ENCODE measurements at regions not wholly inside any gene's neighbourhood (a gene's known extent, or its start where the extent isn't known, plus 50 kb on each side); places are given as distances from the start of the nearest gene placed in this dataset.

DNA sequence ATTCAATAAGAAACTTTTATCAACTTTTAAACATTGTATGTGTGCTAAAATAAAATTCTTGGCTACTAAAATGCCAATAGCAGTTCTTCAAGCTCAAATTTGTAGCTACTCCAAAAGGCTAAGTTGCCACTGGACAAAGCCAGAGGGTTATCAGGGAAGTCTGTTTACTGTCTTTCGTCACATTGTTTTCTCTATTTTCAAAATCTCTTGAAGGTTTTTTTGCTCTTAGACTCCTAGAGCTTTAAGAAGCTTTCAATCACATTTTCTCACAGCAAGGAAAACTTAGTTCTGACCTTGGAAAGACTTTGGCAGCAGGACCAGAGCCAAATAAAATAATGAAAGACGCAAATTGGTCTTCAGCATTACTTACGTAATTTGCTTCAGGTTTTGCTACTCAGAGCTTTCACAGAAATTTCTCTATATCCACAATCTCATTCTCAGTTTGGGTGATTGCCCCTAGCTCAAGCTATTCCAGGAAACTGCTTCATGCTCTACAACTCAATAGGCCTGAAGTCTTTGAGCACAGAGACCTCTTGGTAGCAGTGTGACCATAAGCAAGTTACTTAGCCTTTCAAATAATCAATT lies 257.7 kb downstream of the GABRG2 start:
- DNase-seq, result no peak

DNA sequence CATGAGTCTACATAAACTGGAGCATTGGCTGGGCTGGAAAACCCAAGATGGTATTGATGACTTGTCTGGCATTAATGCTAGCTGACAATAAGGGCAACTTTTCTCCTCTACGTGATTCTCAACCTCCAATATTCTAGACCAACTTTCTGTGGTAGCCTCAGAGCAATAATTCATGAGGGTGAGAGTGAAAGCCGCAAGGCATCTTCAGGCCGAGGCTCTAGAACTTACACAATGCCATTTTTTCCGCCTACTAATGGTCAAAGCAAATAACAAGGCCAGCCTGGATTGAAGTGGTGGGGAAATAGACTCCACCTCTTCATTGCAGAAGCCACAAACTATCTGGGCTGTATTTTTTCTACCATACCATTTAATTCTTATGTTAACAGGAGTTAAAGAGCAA lies 267.4 kb downstream of the GABRG2 start:
- no peak for DNase-seq

GRCh38 chr5:162360373-162360931 lies 292.9 kb downstream of the GABRG2 start:
- DNase-seq, result no peak

- DNase-seq, result no peak
These were observed 304.7 kb downstream of the GABRG2 start for GRCh38 chr5:162372256-162372655.

- no peak for DNase-seq
These were observed 310.3 kb downstream of the GABRG2 start for GRCh38 chr5:162377895-162378294.

- DNase-seq, result no peak
These were observed 315.3 kb downstream of the GABRG2 start for GRCh38 chr5:162382839-162383238.

- no peak for DNase-seq
These were observed 316.7 kb downstream of the GABRG2 start for GRCh38 chr5:162384225-162384624.

- no peak for DNase-seq
These were observed 324.3 kb downstream of the GABRG2 start for GRCh38 chr5:162391833-162392232.

DNA sequence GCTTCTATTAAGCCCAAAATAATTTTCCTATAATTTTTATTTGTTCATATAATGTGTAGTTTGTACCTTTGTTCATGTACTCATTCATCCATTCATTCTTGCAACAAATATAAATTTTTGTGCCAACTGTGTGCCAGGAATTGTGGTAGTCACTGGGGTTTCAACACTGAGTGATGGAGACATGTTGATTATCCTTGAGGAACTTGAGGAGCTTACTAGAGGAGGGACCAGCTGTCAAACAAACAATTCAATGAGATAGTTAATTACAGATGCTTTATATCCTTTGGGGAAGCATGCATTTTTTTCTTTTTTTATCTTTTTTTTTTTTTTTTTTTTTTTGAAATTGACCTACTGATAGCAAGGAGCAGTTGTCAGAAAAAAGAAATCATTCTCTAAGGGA lies 324.8 kb downstream of the GABRG2 start:
- no peak for DNase-seq

DNA sequence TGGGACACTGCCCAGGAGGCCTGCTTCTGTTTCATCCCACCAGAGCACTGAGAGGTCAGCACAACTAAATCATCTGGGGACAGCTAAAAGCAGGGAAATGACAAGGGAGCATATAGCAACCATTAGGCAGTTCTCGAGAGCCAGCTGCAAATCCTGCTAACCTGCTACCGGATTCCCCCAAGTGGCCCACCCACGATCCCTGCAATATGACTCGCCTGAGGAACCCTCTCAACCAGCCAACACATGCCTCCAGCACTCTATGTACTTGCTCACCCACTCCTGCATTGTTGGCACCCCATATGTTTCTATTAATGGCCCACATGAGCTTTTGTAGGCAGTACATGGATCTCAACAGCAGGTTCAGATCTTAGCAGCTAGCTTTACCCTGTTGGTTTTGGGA lies 326.0 kb downstream of the GABRG2 start:
- DNase-seq, result no peak

DNA sequence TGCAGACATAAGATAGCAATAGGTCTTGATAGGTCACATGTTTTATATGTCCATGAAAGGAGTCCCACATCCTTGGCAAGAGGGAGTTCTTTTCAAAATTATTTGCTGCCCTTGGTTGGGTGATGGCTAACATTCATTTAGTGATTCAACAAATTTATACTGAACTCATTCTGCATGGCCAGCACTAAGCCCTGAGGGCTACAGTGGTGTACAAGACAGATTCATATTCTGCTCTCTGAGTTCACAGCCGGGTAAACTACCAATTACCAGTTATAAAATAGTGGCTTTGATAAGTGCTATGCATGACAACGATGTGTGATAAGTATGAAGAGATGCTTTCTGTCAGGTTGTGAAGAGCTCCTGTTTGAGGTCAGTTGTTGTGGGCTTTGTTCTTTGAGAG lies 340.0 kb downstream of the GABRG2 start:
- DNase-seq, result no peak

DNA sequence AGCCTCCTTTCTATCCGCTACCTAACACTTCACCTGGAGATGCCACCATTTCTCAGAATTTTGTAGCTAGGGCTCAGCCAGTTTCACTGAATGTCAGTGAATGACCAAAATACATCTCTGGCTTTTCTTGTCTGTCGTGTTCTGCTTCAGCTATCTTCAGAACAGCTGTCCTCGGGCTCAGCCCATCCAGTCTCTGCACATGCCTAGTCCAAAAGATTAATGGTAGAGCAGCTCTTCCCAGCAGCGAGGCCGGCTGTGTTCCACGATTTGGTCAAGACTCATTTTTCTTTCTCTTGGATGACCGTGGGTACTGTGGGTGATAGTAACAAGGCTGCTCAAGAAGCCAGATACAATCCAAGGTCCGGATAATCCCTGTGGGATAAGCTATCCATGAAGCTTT lies 342.8 kb downstream of the GABRG2 start:
- no peak for DNase-seq

DNA sequence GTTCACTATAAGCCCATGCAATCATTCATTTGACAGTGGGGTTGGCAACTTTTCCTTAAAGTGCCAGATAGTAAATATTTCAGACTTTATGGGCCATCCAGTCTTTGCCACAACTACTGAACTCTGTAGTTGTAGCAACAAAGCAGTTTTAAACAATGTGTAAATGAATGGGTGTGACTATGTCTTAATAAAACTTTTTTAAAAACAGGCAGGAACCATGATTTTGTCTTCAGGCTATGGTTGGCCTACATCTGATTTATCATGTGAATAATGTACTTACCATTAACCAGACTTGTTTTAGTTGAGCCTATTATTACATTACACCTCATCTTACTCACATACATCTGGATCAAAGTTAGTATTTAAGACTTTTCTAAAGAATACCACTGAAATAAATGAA lies 361.6 kb downstream of the GABRG2 start:
- no peak for DNase-seq

DNA sequence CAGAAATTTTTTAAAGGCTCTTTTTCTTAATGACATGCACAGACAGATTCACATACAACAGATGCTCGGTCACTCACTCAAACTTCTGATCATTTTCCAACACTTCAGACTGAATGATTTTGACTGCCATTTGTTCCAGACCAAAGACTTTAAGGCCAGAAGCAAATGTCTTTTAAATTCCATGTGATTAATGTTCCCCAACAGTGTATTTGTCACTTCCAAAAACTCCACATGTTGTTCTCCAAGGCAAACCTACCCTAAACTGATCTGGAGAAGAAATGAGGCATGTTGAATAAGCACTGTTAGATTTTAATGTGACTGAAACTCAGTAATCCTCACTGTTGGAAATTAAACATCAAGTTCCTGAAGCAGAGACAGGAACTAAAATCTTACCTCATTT lies 366.7 kb downstream of the GABRG2 start:
- DNase-seq, result no peak

GRCh38 chr5:162436055-162436454 lies 368.5 kb downstream of the GABRG2 start:
- no peak for DNase-seq

GRCh38 chr5:162444129-162444762 lies 376.7 kb downstream of the GABRG2 start:
- no peak for DNase-seq

DNA sequence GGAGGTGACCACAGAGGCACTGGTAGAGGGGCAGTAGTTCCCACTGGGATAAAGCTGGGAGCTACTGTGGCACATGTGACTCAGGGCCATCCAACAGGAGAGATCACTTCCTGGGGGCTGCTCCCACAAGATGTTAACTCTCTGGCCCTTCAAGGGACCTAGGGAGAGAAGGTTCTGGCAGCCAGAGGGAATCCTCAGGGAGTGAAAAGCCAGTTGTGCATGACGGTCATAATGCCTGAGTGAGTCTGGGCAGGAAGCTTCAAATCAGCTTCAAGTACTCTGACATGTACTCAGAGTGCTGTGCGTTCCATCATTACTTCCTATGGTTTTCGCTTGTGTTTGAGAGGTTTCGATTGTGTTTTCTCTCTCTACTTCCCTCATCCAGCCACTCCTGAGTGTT lies 388.5 kb downstream of the GABRG2 start:
- DNase-seq, result no peak

DNA sequence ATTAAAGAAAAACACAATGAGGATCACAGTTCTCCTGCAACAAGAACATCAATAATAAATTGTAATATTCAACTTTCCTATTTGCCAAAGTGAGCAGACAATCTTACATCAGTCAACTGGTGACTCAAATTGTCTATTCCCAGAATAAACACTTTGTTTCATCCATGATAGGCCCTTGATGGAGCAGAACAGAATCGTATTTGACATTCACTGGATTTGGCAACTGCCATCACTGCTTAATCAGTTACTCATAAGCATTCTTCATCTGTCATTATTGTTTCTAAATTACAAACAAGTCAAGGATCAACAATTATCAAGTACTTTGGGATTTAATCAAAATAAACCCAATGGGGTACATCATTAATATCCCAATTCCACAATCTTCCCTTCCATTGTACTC lies 398.4 kb downstream of the GABRG2 start:
- DNase-seq, result no peak

DNA sequence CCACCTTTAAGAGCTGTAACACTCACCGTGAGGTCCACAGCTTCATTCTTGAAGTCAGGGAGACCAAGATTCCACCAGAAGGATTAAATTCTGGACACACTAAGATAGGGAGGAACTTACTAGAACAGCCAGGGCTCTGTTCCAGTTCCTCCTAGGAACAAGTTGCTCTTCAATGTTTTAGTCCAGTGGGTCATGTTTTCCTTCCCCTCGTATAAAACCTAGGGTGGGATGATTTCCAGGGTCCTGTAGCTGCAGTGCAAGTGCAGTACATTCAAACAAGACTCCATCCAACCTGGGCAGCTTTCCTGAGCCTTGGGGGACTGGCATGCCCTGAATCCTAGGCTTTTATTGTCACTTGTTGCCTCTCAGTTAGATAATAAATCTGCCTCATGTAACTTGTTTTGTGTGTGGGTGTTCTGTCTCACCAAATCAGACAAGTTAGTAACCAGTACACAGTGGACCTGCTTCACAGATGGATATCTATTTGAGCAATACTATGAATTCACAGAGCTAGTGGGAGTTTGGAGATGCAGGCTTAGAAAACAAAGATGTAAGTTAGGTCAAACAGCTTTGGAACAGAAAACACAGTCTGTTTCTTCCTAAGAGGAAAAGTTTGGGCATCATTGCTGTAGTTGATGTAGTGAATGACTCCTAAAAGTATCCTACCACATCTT lies 405.6 kb downstream of the GABRG2 start:
- DNase-seq, result no peak

GRCh38 chr5:162474239-162474638 lies 406.7 kb downstream of the GABRG2 start:
- DNase-seq, result no peak

DNA sequence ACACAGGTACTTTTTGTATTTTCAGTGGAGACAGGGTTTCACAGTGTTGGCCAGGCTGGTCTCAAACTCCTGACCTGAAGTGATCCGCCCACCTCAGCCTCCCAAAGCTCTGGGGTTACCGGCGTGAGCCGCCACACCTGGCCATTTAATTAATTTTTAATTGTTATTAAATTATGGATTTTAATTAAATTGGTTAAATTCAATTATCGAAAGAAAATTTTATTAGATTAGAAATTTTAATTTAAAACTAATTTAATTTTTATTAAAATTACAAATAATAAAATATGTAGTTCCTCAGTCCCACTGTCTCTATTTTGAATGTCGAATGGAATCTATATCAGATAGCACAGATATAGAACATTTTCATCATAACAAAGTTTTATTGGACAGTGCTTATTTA lies 416.5 kb downstream of the GABRG2 start:
- no peak for DNase-seq

DNA sequence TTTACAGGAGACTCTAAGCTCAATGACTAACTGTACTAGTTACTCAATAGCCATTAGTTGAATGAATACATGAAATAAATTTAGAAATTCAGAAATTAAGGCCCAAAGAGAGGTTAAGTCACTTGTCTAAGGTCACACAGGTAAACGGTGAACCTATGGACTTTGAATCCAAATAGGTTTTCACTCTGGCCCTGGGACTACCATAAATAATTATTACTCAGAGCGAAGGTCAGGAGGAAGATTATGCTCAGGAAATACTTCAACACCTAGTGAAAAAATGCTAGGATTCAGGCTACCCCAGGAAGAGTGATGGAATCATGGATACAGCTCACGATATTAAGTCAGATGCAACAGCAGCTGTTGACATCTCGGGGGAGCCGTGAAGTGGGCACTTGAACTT lies 417.4 kb downstream of the GABRG2 start:
- no peak for DNase-seq

DNA sequence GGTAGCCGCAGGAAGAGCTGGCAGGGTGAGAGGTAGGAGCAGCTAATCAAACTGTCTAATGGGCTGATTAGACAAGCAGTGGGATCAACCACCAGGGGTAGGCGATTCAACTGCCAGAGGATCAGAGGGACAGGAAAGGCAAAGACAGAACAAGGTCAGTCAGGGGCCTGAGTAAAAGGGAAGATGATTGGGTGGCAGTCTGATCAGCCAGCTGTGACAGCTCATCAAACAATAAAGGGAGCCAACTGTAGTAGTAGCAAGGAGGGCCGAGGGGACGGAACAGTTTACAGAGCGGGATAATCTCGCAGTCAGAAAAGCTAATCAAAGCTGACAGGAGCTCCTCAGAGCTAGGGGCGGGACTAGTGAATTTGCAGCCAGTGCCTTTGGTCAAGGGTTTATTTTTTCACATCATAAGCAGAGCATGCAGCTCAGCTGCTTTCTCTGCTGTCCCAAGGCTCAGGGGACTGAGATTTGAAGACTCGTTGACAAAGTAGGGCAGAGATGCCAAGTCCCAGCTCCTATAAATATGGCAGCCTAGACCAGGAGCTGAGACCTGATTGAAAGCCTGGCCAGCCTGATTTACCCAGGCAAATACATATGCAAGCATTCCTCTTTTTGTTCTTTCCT lies 418.2 kb downstream of the GABRG2 start:
- no peak for DNase-seq

Data from CD4-positive, alpha-beta T cell treated with Interleukin-1 beta for 1 hour (primary cell).